K562 (cell line): ENCODE measurements at regions not wholly inside any gene's neighbourhood (a gene's known extent, or its start where the extent isn't known, plus 50 kb on each side); places are given as distances from the start of the nearest gene placed in this dataset.
A peak's percentile ranks its signal among the peaks of the same experiment; 100 is the strongest.

Experiments used
- ATAC-seq: fragments of 200-7000 bp; cut with Tn5 transposase; 3 replicates; pipeline ENCODE4 v1.9.1; 2020; ENCODE audit warnings: moderate library complexity
- BruUV-seq: library from RNA; stranded (reverse); fragments of 400-500 nt; replicated peaks from 2 replicates; lab custom pipeline; 2021; lab: Mats Ljungman, UMichigan
- CTCF ChIA-PET: fragments of 300-600 bp; formaldehyde crosslinking; extraction: SDS; loops from one replicate; lab custom pipeline; 2021; ENCODE audit warnings: low intra/inter-chr PET ratio; lab: Yijun Ruan, JAX
- POLR2A ChIA-PET: fragments of 300-600, 350-650 bp; sonication (Branson Sonifier 250); formaldehyde crosslinking; extraction: SDS; loops from one replicate; lab custom pipeline; 2021; ENCODE audit warnings: antibody characterized with exemption, inconsistent platforms; lab: Yijun Ruan, JAX
- DNase-seq, 4 experiments: peaks; one replicate each; pipeline versions ENCODE4 v3.0.0 to v3.0.0-alpha.2; 2011 to 2018; ENCODE audit warnings: low spot score in 3 of 4, mixed read lengths in 3 of 4; ENCODE audit errors: extremely low read depth in 1 of 4
- FAIRE-seq: peaks from 2 replicates; lab custom pipeline; 2011; peaks lifted over from hg19 to GRCh38; lab: Jason Lieb, UNC
- H2AFZ ChIP-seq: 2 replicates; pipeline ENCODE4 v1.6.0; 2011; ENCODE audit warnings: low read depth, low read length, control low read depth, inconsistent platforms
- H3K27ac ChIP-seq: fragments of 200-600 bp; 3 replicates; pipeline ENCODE4 v1.8.0; 2011; ENCODE audit warnings: low read depth, mild to moderate bottlenecking, control low read depth, inconsistent platforms, low read length, moderate library complexity, mixed read lengths; ENCODE audit errors: extremely low read depth
- H3K27me3 ChIP-seq, 2 experiments: fragments of 300-600 bp in 1 of 2; 2 replicates in 1 of 2; 3 replicates in 1 of 2; pipeline versions ENCODE4 v1.6.0 to v1.8.0; 2011; ENCODE audit warnings: inconsistent platforms in 2 of 2, low read length in 2 of 2, mild to moderate bottlenecking in 1 of 2, mixed read lengths in 1 of 2, moderate library complexity in 1 of 2; ENCODE audit not compliant: control insufficient read depth in 2 of 2, insufficient read depth in 2 of 2
- H3K36me3 ChIP-seq: fragments of 300-600 bp; 3 replicates; pipeline ENCODE4 v1.8.0; 2011; ENCODE audit warnings: mild to moderate bottlenecking, low read length, inconsistent platforms; ENCODE audit not compliant: control insufficient read depth, insufficient read depth
- H3K4me1 ChIP-seq, 2 experiments: fragments of 200-600 bp in 1 of 2; replicated peaks in 1 of 2; 2 replicates in 1 of 2; 3 replicates in 1 of 2; pipeline versions ENCODE4 v1.5.1 to v1.8.0; 2011; ENCODE audit warnings: inconsistent platforms in 2 of 2, low read length in 2 of 2, mild to moderate bottlenecking in 1 of 2, mixed read lengths in 1 of 2, moderate library complexity in 1 of 2; ENCODE audit not compliant: control insufficient read depth in 2 of 2, insufficient read depth in 2 of 2
- H3K4me2 ChIP-seq: 2 replicates; pipeline ENCODE4 v1.6.1; 2011; ENCODE audit warnings: low read length, control low read depth, inconsistent platforms, mixed read lengths; ENCODE audit not compliant: insufficient read depth
- H3K4me3 ChIP-seq: fragments of 200-600 bp; sonication (generic), shearing (Covaris generic); 2 replicates; pipeline ENCODE4 v1.5.1; 2016; ENCODE audit warnings: control low read depth, inconsistent platforms
- H3K79me2 ChIP-seq: fragments of 200-600 bp; 3 replicates; pipeline ENCODE4 v1.8.0; 2011; ENCODE audit warnings: low read length, inconsistent platforms; ENCODE audit not compliant: control insufficient read depth, insufficient read depth
- H3K9ac ChIP-seq, 2 experiments: 2 replicates each; pipeline versions ENCODE4 v1.6.0 to v1.6.1; 2011; ENCODE audit warnings: low read depth in 2 of 2, low read length in 2 of 2, control low read depth in 1 of 2, inconsistent platforms in 1 of 2, mild to moderate bottlenecking in 1 of 2, mixed read lengths in 1 of 2; ENCODE audit not compliant: insufficient read depth in 1 of 2
- H3K9me1 ChIP-seq: one replicate; pipeline ENCODE4 v1.6.0; 2011; ENCODE audit warnings: inconsistent platforms, mild to moderate bottlenecking, low read length, moderate library complexity; ENCODE audit not compliant: control insufficient read depth, insufficient read depth
- H3K9me3 ChIP-seq: replicated peaks from 2 replicates; pipeline ENCODE4 v1.5.1; 2011; ENCODE audit warnings: low read depth, low read length, inconsistent platforms; ENCODE audit not compliant: control insufficient read depth, insufficient read depth
- H4K20me1 ChIP-seq: replicated peaks from 2 replicates; pipeline ENCODE4 v1.6.1; 2011; ENCODE audit warnings: low read length, inconsistent platforms, mixed read lengths; ENCODE audit not compliant: control insufficient read depth, insufficient read depth
- CBX1 ChIP-seq: sonication (generic); IDR thresholded peaks from 2 replicates; pipeline ENCODE4 v1.6.1; 2016; ENCODE audit warnings: antibody characterized with exemption, low read depth, mild to moderate bottlenecking
- CREB3 ChIP-seq: fragments of 450-650 bp; conservative IDR thresholded peaks from 2 replicates; pipeline ENCODE4 v1.6.1; 2016; ENCODE audit warnings: missing genetic modification characterization, low read depth, mild to moderate bottlenecking, missing compliant biosample characterization, moderate library complexity
- CXXC5 ChIP-seq: fragments of 250-450 bp; sonication (Bioruptor Pico); IDR thresholded peaks from 2 replicates; pipeline ENCODE4 v1.8.0; 2022; ENCODE audit warnings: inconsistent platforms, mild to moderate bottlenecking, moderate library complexity
- GTF2A2 ChIP-seq: IDR thresholded peaks from 2 replicates; pipeline ENCODE4 v1.6.1; 2016; ENCODE audit warnings: mild to moderate bottlenecking, missing genetic modification characterization, missing compliant biosample characterization
- IFI16 ChIP-seq: fragments of 250-450 bp; sonication (Bioruptor Pico); IDR thresholded peaks from 2 replicates; pipeline ENCODE4 v2.1.2; 2022; ENCODE audit warnings: mild to moderate bottlenecking, inconsistent platforms
- KLF1 ChIP-seq: fragments of 450-650 bp; IDR thresholded peaks from 2 replicates; pipeline ENCODE4 v1.6.1; 2016; ENCODE audit warnings: missing genetic modification characterization, missing compliant biosample characterization
- MECOM ChIP-seq: fragments of 250-450 bp; sonication (Bioruptor Pico); IDR thresholded peaks from 2 replicates; pipeline ENCODE4 v1.8.0; 2022; ENCODE audit warnings: inconsistent platforms
- MTA3 ChIP-seq: fragments of 450-650 bp; formaldehyde crosslinking; IDR thresholded peaks from 2 replicates; pipeline ENCODE4 v1.6.1; 2017; ENCODE audit warnings: mild to moderate bottlenecking, borderline replicate concordance
- MYNN ChIP-seq, 2 experiments: sonication (generic); formaldehyde crosslinking in 1 of 2; IDR thresholded peaks; 2 replicates each; pipeline versions ENCODE4 v1.5.0 to v1.6.1; 2016 to 2020; ENCODE audit warnings: antibody characterized with exemption in 1 of 2, missing genetic modification reagents in 1 of 2
- PPARD ChIP-seq: fragments of 250-450 bp; sonication (Bioruptor Pico); IDR thresholded peaks from 2 replicates; pipeline ENCODE4 v1.8.0; 2022; ENCODE audit warnings: inconsistent platforms, mild to moderate bottlenecking, moderate library complexity
- PRPF4 ChIP-seq: fragments of 200-400 bp; formaldehyde crosslinking; IDR thresholded peaks from one replicate; pipeline ENCODE4 v1.6.1; 2017; ENCODE audit warnings: low read length, low read depth, mild to moderate bottlenecking; ENCODE audit not compliant: insufficient read depth, poor library complexity, severe bottlenecking
- SETDB1 ChIP-seq: IDR thresholded peaks from one replicate; pipeline ENCODE4 v1.6.1; 2012; ENCODE audit warnings: low read length, control low read depth, inconsistent platforms
- THRA ChIP-seq: fragments of 450-650 bp; IDR thresholded peaks from 2 replicates; pipeline ENCODE4 v1.6.1; 2017; ENCODE audit warnings: mild to moderate bottlenecking, moderate library complexity
- XRCC5 ChIP-seq: fragments of 200-400 bp; formaldehyde crosslinking; IDR thresholded peaks from 2 replicates; pipeline ENCODE4 v1.6.1; 2017; ENCODE audit warnings: low read depth, mild to moderate bottlenecking, low read length
- ZBTB33 ChIP-seq: sonication (generic); formaldehyde crosslinking; IDR thresholded peaks from 2 replicates; pipeline ENCODE4 v1.8.1; 2023; ENCODE audit warnings: mild to moderate bottlenecking, missing genetic modification reagents
- ZNF121 ChIP-seq: sonication (generic); formaldehyde crosslinking; conservative IDR thresholded peaks from 2 replicates; pipeline ENCODE4 v1.8.0; 2022; ENCODE audit warnings: missing genetic modification reagents
- ZNF583 ChIP-seq: fragments of 250-450 bp; sonication (Bioruptor Pico); IDR thresholded peaks from 2 replicates; pipeline ENCODE4 v1.4.0; 2020
- ZNF668 ChIP-seq: fragments of 250-450 bp; sonication (Bioruptor Pico); IDR thresholded peaks from 2 replicates; pipeline ENCODE4 v1.8.0; 2022; ENCODE audit warnings: mild to moderate bottlenecking, inconsistent platforms
- ZNF707 ChIP-seq: fragments of 250-450 bp; sonication (Bioruptor Pico); conservative IDR thresholded peaks from 2 replicates; pipeline ENCODE4 v1.8.0; 2022; ENCODE audit warnings: inconsistent platforms, mild to moderate bottlenecking, moderate library complexity
- WGBS: fragments of 100-300 bp; shearing (Covaris generic); methylation state at CpG from one replicate; pipeline ENCODE4 v1.1.6; 2016; ENCODE audit warnings: low coverage, mixed read lengths; ENCODE audit not compliant: insufficient coverage; ENCODE audit errors: missing lambda C conversion rate; 5-methylcytosine and 5-hydroxymethylcytosine counted together
- in situ Hi-C: fragments of 300-500 bp; cut with MboI; formaldehyde crosslinking; loops from 4 replicates; pipeline ENCODE4 v1.15.0; 2018; ENCODE audit warnings: inconsistent platforms, mixed read lengths
- intact Hi-C: fragments of 100-400 bp; cut with micrococcal nuclease; formaldehyde crosslinking; loops from 2 replicates; pipeline ENCODE4 v1.14.2; 2022

GRCh38 chr7:138354066-138354465 is 106.0 kb upstream of the TRIM24 start (continued):
- no peak for TF ChIP-seq THRA

- Histone ChIP-seq H3K4me1 (peaks cover 10 to 41% of the 10 kb centered on the region in 2 experiments), H3K79me2 (no peaks in the 10 kb centered on the region), H3K4me2 (no peak overlapping the region), H3K36me3 (no peaks in the 10 kb centered on the region), H3K9me3 (peaks cover 33% of the 10 kb centered on the region), H3K27ac (no peak overlapping the region), H3K4me3 (no peak overlapping the region), H2AFZ (0 out of 2 replicates have a peak overlapping the region, but pooled peaks have one; percentile 18), H3K27me3 (no peaks in the 10 kb centered on the region), H4K20me1 (no peaks in the 10 kb centered on the region), H3K9ac (no peak overlapping the region), H3K9me1 (no peaks in the 10 kb centered on the region)
- DNase-seq = no peak
- in situ Hi-C loops = no loop called here
- 46% methylated on average over 3 of the region's 3 CpGs for WGBS
- no peak for ATAC-seq
- intact Hi-C loops = no loop called here
- POLR2A ChIA-PET = interaction anchor here (1.3 kb wide), 1 partner anchor 41 kb away, joined by 3 read pairs; no protein-coding TSS in a partner anchor
- CTCF ChIA-PET = no interaction called here
- BruUV-seq = no TSS peak
- FAIRE-seq = no peak
- TF ChIP-seq ZNF121 (peak; percentile 20; the same call in 1 of the 2 replicates), MECOM (CRISPR knock-in tag) (peak; percentile 95), CXXC5 (peak; percentile 88), SETDB1 (no peak), PPARD (peak; percentile 39; the same call in 1 of the 2 replicates), ZNF668 (peak; percentile 96), ZNF707 (CRISPR knock-in tag) (peak; percentile 67), KLF1 (tag) (peak; percentile 27; the same call in 1 of the 2 replicates), MYNN (IDR thresholded peaks at IDR 0.05) (no peak), MYNN (CRISPR knock-in tag; IDR thresholded peaks at IDR 0.05) (no peak), GTF2A2 (tag) (peak; percentile 98), PRPF4 (no peak), CREB3 (tag) (peak; percentile 71), XRCC5 (no peak), ZNF583 (CRISPR knock-in tag) (peak; percentile 87; the same call in 1 of the 2 replicates), IFI16 (peak; percentile 79), CBX1 (no peak), ZBTB33 (CRISPR knock-in tag) (no peak), MTA3 (no peak)
Measured at GRCh38 chr7:138355254-138355653, 104.8 kb upstream of the TRIM24 start.
